GM12872 (cell line): ENCODE measurements at regions not wholly inside any gene's neighbourhood (a gene's known extent, or its start where the extent isn't known, plus 50 kb on each side); places are given as distances from the start of the nearest gene placed in this dataset.

Experiments used
- CTCF ChIP-seq: IDR thresholded peaks from 3 replicates; pipeline ENCODE4 v1.5.1; 2011; ENCODE audit warnings: low read depth, mild to moderate bottlenecking, low read length, moderate library complexity; ENCODE audit not compliant: insufficient read depth

- TF ChIP-seq CTCF, result no peak
Measured at GRCh38 chr4:20086799-20087521, 164.7 kb upstream of the SLIT2 start.

GRCh38 chr4:20086067-20086798 lies 165.5 kb upstream of the SLIT2 start:
- no peak for TF ChIP-seq CTCF

GRCh38 chr4:20085653-20086052 lies 166.1 kb upstream of the SLIT2 start:
- TF ChIP-seq CTCF, result no peak

GRCh38 chr4:20085156-20085555 lies 166.5 kb upstream of the SLIT2 start:
- no peak for TF ChIP-seq CTCF

GRCh38 chr4:20084488-20084887 lies 167.2 kb upstream of the SLIT2 start:
- TF ChIP-seq CTCF, result no peak

- TF ChIP-seq CTCF, result no peak
Measured at GRCh38 chr4:20078644-20079043, 173.1 kb upstream of the SLIT2 start.

- no peak for TF ChIP-seq CTCF
Measured at GRCh38 chr4:20075248-20075871, 176.3 kb upstream of the SLIT2 start.
